ENCODE measurements at regions not wholly inside any gene's neighbourhood (a gene's known extent, or its start where the extent isn't known, plus 50 kb on each side); places are given as distances from the start of the nearest gene placed in this dataset.

DNA sequence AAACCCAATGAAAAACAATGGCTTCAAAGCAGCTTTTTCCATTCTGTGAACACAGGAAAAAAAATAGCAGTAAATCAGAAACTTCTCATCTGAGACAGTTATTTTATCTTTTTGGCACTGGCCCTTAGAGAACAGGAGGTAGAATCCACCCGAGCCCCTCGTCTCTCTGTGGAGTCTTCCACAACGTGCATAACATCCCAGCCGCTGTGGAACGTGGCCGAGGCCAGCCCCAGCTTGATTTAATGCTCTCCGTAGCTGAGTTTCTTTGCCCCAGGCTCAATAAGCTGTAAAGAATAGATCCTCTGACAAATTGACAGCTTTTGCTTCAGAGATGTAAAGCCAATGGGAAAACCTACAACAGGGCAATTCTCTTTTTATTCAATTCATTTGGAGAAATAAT, 107.9 kb upstream of the DAP start:
- Histone ChIP-seq H3K9me3 (ENCODE audit: control insufficient read depth, insufficient read depth, low read depth, low read length) (no peaks in the 10 kb centered on the region), H4K20me1 (ENCODE audit: control insufficient read depth, extremely low read depth, insufficient read depth, low read length) (no peaks in the 10 kb centered on the region), H3K79me2 (ENCODE audit: control insufficient read depth, insufficient read depth, low read length) (no peaks in the 10 kb centered on the region), H3K9ac (ENCODE audit: insufficient read depth, low read length) (no peak overlapping the region), H3K27me3 (ENCODE audit: control insufficient read depth, insufficient read depth, low read length) (no peaks in the 10 kb centered on the region), H3K36me3 (ENCODE audit: control insufficient read depth, insufficient read depth, low read length) (no peaks in the 10 kb centered on the region), H2AFZ (ENCODE audit: low read length) (no peak overlapping the region), H3K4me2 (ENCODE audit: extremely low read depth, insufficient read depth, low read length) (no peak overlapping the region), H3K4me3 (replicated peaks in 1 of 4; ENCODE audit: control extremely low read depth in 1 of 4, insufficient read depth in 1 of 4, low read depth in 3 of 4, low read length in 4 of 4) (no peak overlapping the region), H3K4me1 (ENCODE audit: control insufficient read depth, extremely low read depth, insufficient read depth, low read length) (no peaks in the 10 kb centered on the region), H3K27ac (ENCODE audit: insufficient read depth, low read length) (no peak overlapping the region)
- TF ChIP-seq, protein P1, sequence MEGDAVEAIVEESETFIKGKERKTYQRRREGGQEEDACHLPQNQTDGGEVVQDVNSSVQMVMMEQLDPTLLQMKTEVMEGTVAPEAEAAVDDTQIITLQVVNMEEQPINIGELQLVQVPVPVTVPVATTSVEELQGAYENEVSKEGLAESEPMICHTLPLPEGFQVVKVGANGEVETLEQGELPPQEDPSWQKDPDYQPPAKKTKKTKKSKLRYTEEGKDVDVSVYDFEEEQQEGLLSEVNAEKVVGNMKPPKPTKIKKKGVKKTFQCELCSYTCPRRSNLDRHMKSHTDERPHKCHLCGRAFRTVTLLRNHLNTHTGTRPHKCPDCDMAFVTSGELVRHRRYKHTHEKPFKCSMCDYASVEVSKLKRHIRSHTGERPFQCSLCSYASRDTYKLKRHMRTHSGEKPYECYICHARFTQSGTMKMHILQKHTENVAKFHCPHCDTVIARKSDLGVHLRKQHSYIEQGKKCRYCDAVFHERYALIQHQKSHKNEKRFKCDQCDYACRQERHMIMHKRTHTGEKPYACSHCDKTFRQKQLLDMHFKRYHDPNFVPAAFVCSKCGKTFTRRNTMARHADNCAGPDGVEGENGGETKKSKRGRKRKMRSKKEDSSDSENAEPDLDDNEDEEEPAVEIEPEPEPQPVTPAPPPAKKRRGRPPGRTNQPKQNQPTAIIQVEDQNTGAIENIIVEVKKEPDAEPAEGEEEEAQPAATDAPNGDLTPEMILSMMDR (conservative IDR thresholded peaks at IDR 0.05 in 1 of 2, IDR thresholded peaks at IDR 0.05 in 1 of 2; ENCODE audit: low read depth in 1 of 2, low read length in 2 of 2) = no peak
- no peak for TF ChIP-seq EZH2 (IDR thresholded peaks at IDR 0.05; ENCODE audit: low read length, missing control alignments)
- DNase-seq (ENCODE audit: low read depth in 2 of 2) = no peak

DNA sequence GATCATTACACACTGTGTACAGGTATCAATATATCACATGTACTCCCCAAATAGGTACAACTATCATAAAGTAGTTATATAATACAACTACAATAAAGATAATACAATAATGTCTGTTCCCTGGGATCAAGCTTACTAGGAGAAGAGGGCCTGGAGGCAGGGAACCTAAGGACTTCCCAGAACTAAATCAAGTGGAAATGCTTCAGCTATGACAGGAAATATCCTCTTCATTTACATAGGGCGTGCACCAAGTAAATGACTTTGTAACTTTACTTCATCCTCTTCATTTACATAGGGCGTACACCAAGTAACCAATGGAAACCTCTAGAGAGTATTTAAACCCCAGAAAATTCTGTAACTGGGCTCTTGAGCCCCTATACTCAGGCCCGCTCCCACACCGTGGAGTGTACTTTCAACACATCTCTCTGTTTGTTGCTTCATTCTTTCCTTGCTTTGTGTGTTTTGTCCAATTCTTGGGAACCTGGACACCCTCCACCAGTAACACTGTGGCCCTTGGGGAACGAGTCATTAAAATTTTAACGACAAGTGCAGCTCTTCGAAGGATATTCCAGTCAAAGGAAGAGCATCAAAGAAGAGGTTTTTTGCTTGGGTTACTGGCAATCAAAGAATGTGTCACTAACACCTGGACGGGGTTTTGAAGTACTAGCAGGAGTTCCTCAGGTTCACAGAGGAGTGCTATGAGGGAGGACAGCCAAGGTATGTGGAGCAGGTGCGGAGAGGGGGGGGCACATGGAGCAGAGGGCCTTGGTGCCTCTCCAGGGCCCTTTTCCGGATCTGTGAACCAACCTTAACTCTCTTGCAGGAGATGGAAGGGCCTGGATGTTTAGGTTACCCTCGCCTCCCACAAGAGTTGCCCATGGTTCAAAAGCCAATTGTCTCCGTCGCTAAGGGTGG, 106.6 kb upstream of the DAP start:
- no peaks in the 10 kb centered on the region for H3K27me3 ChIP-seq (ENCODE audit: control insufficient read depth, insufficient read depth, low read length)
- H3K36me3 ChIP-seq (ENCODE audit: control insufficient read depth, insufficient read depth, low read length) = no peaks in the 10 kb centered on the region

DNA sequence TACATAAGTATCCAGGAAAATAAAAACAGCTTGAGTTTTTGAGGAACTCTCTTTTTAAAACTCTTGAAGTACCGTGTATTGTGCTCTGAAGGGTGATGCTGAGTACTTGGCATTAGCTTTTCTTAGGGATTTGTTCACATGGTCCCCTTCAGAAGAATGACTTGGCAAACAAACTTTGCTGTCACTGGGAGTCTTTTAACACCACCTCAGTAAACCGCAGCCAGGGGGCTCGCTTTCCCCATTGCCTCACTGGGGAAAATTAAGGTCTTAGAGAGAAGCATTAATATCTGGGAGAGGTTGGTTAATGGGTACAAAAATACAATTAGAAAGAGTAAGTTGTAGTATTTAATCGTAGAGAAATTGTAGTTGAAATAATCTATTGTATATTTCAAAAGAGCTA, 105.9 kb upstream of the DAP start:
- Histone ChIP-seq H3K9ac (ENCODE audit: insufficient read depth, low read length) (no peak overlapping the region), H4K20me1 (ENCODE audit: control insufficient read depth, extremely low read depth, insufficient read depth, low read length) (no peaks in the 10 kb centered on the region)

More for the DNA sequence above, 106.6 kb upstream of the DAP start:
- no peaks in the 10 kb centered on the region for H3K9me3 ChIP-seq (ENCODE audit: control insufficient read depth, insufficient read depth, low read depth, low read length)
- no peak for DNase-seq (ENCODE audit: low read depth in 2 of 2)
- no peaks in the 10 kb centered on the region for H3K79me2 ChIP-seq (ENCODE audit: control insufficient read depth, insufficient read depth, low read length)
- no peaks in the 10 kb centered on the region for H3K4me1 ChIP-seq (ENCODE audit: control insufficient read depth, extremely low read depth, insufficient read depth, low read length)
- H3K4me2 ChIP-seq (ENCODE audit: extremely low read depth, insufficient read depth, low read length) = no peak overlapping the region
- no peak overlapping the region for H3K27ac ChIP-seq (ENCODE audit: insufficient read depth, low read length)
- no peaks in the 10 kb centered on the region for H4K20me1 ChIP-seq (ENCODE audit: control insufficient read depth, extremely low read depth, insufficient read depth, low read length)
- H3K4me3 ChIP-seq (replicated peaks in 1 of 4; ENCODE audit: control extremely low read depth in 1 of 4, insufficient read depth in 1 of 4, low read depth in 3 of 4, low read length in 4 of 4) = no peak overlapping the region
- no peak overlapping the region for H2AFZ ChIP-seq (ENCODE audit: low read length)
- TF ChIP-seq, protein P1 (conservative IDR thresholded peaks at IDR 0.05 in 1 of 2, IDR thresholded peaks at IDR 0.05 in 1 of 2; ENCODE audit: low read depth in 1 of 2, low read length in 2 of 2) = no peak
- TF ChIP-seq EZH2 (IDR thresholded peaks at IDR 0.05; ENCODE audit: low read length, missing control alignments) = no peak
- no peak overlapping the region for H3K9ac ChIP-seq (ENCODE audit: insufficient read depth, low read length)

More for the DNA sequence above, 105.9 kb upstream of the DAP start:
- TF ChIP-seq, protein P1 (conservative IDR thresholded peaks at IDR 0.05 in 1 of 2, IDR thresholded peaks at IDR 0.05 in 1 of 2; ENCODE audit: low read depth in 1 of 2, low read length in 2 of 2) = peak; percentile 25 to 29
- no peak for TF ChIP-seq EZH2 (IDR thresholded peaks at IDR 0.05; ENCODE audit: low read length, missing control alignments)
- H3K27ac ChIP-seq (ENCODE audit: insufficient read depth, low read length) = no peak overlapping the region
- H3K36me3 ChIP-seq (ENCODE audit: control insufficient read depth, insufficient read depth, low read length) = no peaks in the 10 kb centered on the region
- no peak overlapping the region for H3K4me2 ChIP-seq (ENCODE audit: extremely low read depth, insufficient read depth, low read length)
- H3K4me1 ChIP-seq (ENCODE audit: control insufficient read depth, extremely low read depth, insufficient read depth, low read length) = no peaks in the 10 kb centered on the region
- no peaks in the 10 kb centered on the region for H3K79me2 ChIP-seq (ENCODE audit: control insufficient read depth, insufficient read depth, low read length)
- H2AFZ ChIP-seq (ENCODE audit: low read length) = no peak overlapping the region
- H3K9me3 ChIP-seq (ENCODE audit: control insufficient read depth, insufficient read depth, low read depth, low read length) = no peaks in the 10 kb centered on the region
- H3K27me3 ChIP-seq (ENCODE audit: control insufficient read depth, insufficient read depth, low read length) = no peaks in the 10 kb centered on the region
- DNase-seq (ENCODE audit: low read depth in 2 of 2) = peak in 1 of 2 donors; percentile 11
- H3K4me3 ChIP-seq (replicated peaks in 1 of 4; ENCODE audit: control extremely low read depth in 1 of 4, insufficient read depth in 1 of 4, low read depth in 3 of 4, low read length in 4 of 4) = no peak overlapping the region
